GM19025 (cell line): ENCODE measurements at regions not wholly inside any gene's neighbourhood (a gene's known extent, or its start where the extent isn't known, plus 50 kb on each side); places are given as distances from the start of the nearest gene placed in this dataset.
"Not testable (repeated sequence)": the region's sequence is repeated elsewhere in the genome, so short reads cannot be mapped to it uniquely, and the experiment has no call there.

Experiments used
- ATAC-seq: cut with Tn5 transposase; IDR thresholded peaks from one replicate; pipeline ENCODE4 v1.9.1; 2021; ENCODE audit warnings: mild to moderate bottlenecking, low read depth, moderate library complexity; ENCODE audit not compliant: unreplicated experiment

GRCh38 chr6:74549746-74550145 lies 656.1 kb downstream of the COL12A1 start:
- no peak for ATAC-seq

GRCh38 chr6:74534465-74535211 lies 671.2 kb downstream of the COL12A1 start:
- ATAC-seq: no peak

GRCh38 chr6:74519163-74519562 lies 686.7 kb downstream of the COL12A1 start:
- no peak for ATAC-seq

- no peak for ATAC-seq
These were observed 687.8 kb downstream of the COL12A1 start for GRCh38 chr6:74518035-74518434.

GRCh38 chr6:74510878-74511277 lies 695.0 kb downstream of the COL12A1 start:
- no peak for ATAC-seq

GRCh38 chr6:74507649-74508048 lies 698.2 kb downstream of the COL12A1 start:
- no peak for ATAC-seq

GRCh38 chr6:74505391-74505790 lies 700.5 kb downstream of the COL12A1 start:
- no peak for ATAC-seq

GRCh38 chr6:74504941-74505340 lies 700.9 kb downstream of the COL12A1 start:
- no peak for ATAC-seq

- no peak for ATAC-seq
These were observed 713.3 kb downstream of the COL12A1 start for GRCh38 chr6:74492587-74492986.

GRCh38 chr6:74491844-74492374 lies 713.9 kb downstream of the COL12A1 start:
- ATAC-seq: no peak

- ATAC-seq: not testable (repeated sequence)
These were observed 717.1 kb downstream of the COL12A1 start for GRCh38 chr6:74488726-74489125.

GRCh38 chr6:74482180-74482579 lies 723.7 kb downstream of the COL12A1 start:
- no peak for ATAC-seq

GRCh38 chr6:74480561-74480960 lies 725.3 kb downstream of the COL12A1 start:
- no peak for ATAC-seq

GRCh38 chr6:74479960-74480359 lies 725.9 kb downstream of the COL12A1 start:
- ATAC-seq: no peak

GRCh38 chr6:74479420-74479819 lies 726.4 kb downstream of the COL12A1 start:
- ATAC-seq: no peak

- not testable (repeated sequence) for ATAC-seq
These were observed 731.8 kb downstream of the COL12A1 start for GRCh38 chr6:74474046-74474445.

- not testable (repeated sequence) for ATAC-seq
These were observed 737.3 kb downstream of the COL12A1 start for GRCh38 chr6:74468552-74468951.

- no peak for ATAC-seq
These were observed 738.2 kb downstream of the COL12A1 start for GRCh38 chr6:74467533-74468215.

- no peak for ATAC-seq
These were observed 739.3 kb downstream of the COL12A1 start for GRCh38 chr6:74466572-74466971.

- no peak for ATAC-seq
These were observed 746.6 kb downstream of the COL12A1 start for GRCh38 chr6:74459260-74459659.

- no peak for ATAC-seq
These were observed 747.3 kb downstream of the COL12A1 start for GRCh38 chr6:74458536-74458935.

GRCh38 chr6:74455786-74456185 lies 750.1 kb downstream of the COL12A1 start:
- no peak for ATAC-seq
